ENCODE measurements at regions not wholly inside any gene's neighbourhood (a gene's known extent, or its start where the extent isn't known, plus 50 kb on each side); places are given as distances from the start of the nearest gene placed in this dataset.

- TF ChIP-seq CTCF (IDR thresholded peaks at IDR 0.05; ENCODE audit: low read length): no peak
- TF ChIP-seq EZH2 (IDR thresholded peaks at IDR 0.05; ENCODE audit: borderline replicate concordance, low read length): no peak
Observed at GRCh38 chr11:97739932-97740800, 1280.6 kb upstream of the CNTN5 start.
